ENCODE measurements at regions not wholly inside any gene's neighbourhood (a gene's known extent, or its start where the extent isn't known, plus 50 kb on each side); places are given as distances from the start of the nearest gene placed in this dataset.

DNA sequence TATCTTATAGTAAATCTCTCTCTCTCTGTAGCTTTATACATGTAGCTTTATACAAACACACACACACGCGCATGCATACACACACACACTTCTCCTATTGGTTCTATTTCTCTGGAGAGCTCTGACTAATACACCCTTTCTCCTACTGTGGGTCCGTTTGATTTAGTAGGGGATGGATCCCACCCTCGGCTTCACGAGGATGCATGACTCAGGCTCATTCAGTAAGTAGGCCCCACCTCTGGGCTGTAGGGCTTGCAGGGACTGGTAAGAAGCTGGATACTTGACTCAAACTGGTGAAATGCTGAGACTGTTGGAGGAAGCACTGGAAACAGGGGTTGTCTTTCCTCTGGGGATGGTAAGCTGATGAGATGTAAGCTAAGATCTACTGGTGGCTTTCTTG, 98.7 kb downstream of the SLC24A2 start:
- H3K4me3 ChIP-seq (ENCODE audit: low read depth, low read length), result no peak overlapping the region
- TF ChIP-seq MYC (IDR thresholded peaks at IDR 0.05; ENCODE audit: low read depth, low read length), result no peak
- TF ChIP-seq POLR2A (IDR thresholded peaks at IDR 0.05; ENCODE audit: extremely low read depth, insufficient read length), result no peak
- TF ChIP-seq, protein P1, sequence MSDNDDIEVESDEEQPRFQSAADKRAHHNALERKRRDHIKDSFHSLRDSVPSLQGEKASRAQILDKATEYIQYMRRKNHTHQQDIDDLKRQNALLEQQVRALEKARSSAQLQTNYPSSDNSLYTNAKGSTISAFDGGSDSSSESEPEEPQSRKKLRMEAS (IDR thresholded peaks at IDR 0.05; ENCODE audit: low read depth, low read length), result no peak
- TF ChIP-seq, protein P2, sequence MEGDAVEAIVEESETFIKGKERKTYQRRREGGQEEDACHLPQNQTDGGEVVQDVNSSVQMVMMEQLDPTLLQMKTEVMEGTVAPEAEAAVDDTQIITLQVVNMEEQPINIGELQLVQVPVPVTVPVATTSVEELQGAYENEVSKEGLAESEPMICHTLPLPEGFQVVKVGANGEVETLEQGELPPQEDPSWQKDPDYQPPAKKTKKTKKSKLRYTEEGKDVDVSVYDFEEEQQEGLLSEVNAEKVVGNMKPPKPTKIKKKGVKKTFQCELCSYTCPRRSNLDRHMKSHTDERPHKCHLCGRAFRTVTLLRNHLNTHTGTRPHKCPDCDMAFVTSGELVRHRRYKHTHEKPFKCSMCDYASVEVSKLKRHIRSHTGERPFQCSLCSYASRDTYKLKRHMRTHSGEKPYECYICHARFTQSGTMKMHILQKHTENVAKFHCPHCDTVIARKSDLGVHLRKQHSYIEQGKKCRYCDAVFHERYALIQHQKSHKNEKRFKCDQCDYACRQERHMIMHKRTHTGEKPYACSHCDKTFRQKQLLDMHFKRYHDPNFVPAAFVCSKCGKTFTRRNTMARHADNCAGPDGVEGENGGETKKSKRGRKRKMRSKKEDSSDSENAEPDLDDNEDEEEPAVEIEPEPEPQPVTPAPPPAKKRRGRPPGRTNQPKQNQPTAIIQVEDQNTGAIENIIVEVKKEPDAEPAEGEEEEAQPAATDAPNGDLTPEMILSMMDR (IDR thresholded peaks at IDR 0.05; ENCODE audit: low read depth, low read length), result no peak
- no peak for DNase-seq (ENCODE audit: low read depth)

DNA sequence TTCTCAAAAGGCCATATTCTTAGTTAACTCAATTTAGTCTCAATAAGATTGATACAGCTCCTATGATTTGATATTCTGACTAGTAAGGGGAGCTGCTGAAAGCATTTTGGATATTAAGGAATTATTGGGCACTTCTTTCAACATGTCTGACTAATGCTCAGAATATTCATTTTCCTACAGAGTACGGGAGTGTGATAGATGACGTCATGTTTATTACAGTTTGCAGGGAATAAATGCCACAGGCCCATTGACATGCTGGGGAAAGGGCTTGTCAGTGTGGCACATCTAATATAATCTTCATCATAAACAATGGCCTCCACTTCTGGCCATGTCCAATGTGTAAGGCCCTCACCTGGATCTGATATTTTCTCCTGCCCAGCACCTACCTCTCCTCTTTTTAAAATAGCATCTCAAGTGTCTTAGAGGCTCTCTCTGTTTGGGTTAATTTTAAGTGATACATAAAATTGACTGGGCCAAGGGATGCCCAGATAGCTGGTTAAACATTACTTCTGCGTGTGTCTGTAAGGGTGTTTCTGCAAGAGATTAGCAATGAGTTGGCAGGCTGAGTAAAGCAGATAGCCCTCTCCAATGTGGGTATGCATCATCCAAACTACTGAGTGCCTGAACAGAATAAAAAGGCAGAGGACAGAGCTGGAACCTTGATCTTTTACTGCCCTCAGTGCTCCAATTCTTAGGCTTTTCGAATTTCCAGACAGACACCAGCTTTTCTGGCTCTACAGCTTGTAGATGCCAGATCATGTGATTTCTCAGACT, 99.3 kb downstream of the SLC24A2 start:
- DNase-seq (ENCODE audit: low read depth), result no peak
- no peak overlapping the region for H3K4me3 ChIP-seq (ENCODE audit: low read depth, low read length)
- TF ChIP-seq POLR2A (IDR thresholded peaks at IDR 0.05; ENCODE audit: extremely low read depth, insufficient read length) (no peak), MYC (IDR thresholded peaks at IDR 0.05; ENCODE audit: low read depth, low read length) (no peak)
- TF ChIP-seq, protein P1 (IDR thresholded peaks at IDR 0.05; ENCODE audit: low read depth, low read length), result no peak
- TF ChIP-seq, protein P2 (IDR thresholded peaks at IDR 0.05; ENCODE audit: low read depth, low read length), result no peak

DNA sequence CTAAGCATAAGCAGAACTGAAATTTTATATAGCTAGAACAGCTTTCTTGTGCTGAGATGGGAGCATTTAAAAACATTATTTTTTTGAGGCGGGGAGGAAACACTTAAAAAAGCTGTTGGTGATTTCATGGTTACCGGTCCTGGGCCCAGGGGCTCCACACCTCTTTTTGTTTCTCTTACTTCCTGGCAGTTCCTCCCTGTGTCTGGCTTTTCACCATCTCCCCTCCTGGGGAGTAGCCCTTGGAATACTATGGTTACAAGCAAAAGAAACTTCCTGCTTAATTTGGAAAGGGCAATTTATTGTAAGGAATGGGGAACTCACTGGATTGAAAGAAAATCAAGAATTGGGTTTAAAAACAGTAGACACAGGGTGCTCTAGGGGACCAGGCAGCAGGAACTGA, 105.1 kb downstream of the SLC24A2 start:
- TF ChIP-seq MYC (IDR thresholded peaks at IDR 0.05; ENCODE audit: low read depth, low read length) (no peak), POLR2A (IDR thresholded peaks at IDR 0.05; ENCODE audit: extremely low read depth, insufficient read length) (no peak)
- TF ChIP-seq, protein P1 (IDR thresholded peaks at IDR 0.05; ENCODE audit: low read depth, low read length), result no peak
- TF ChIP-seq, protein P2 (IDR thresholded peaks at IDR 0.05; ENCODE audit: low read depth, low read length), result no peak

DNA sequence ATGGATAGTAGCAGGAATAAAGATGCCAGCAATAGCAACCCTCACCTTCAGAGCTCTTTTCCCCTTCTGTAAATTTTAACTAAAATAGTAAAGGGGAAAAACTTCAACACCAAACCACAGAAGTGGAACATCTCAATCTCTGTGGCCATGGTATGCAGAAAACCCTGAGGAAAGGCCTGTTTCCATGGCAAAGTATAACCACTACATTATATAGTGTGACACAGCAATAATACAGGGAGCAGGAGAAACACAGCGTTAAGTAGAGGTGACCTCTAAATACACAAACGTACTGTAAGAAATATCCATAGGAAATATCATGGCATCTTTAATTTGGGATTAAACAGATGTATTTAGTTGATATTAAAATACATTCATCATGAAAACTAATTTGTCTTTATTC, 106.4 kb downstream of the SLC24A2 start:
- H3K4me3 ChIP-seq (ENCODE audit: low read depth, low read length), result no peak overlapping the region
- DNase-seq (ENCODE audit: low read depth), result no peak
- TF ChIP-seq, protein P1 (IDR thresholded peaks at IDR 0.05; ENCODE audit: low read depth, low read length), result no peak
- TF ChIP-seq POLR2A (IDR thresholded peaks at IDR 0.05; ENCODE audit: extremely low read depth, insufficient read length) (no peak), MYC (IDR thresholded peaks at IDR 0.05; ENCODE audit: low read depth, low read length) (no peak)
- TF ChIP-seq, protein P2 (IDR thresholded peaks at IDR 0.05; ENCODE audit: low read depth, low read length), result no peak

More for the DNA sequence above, 105.1 kb downstream of the SLC24A2 start:
- no peak overlapping the region for H3K4me3 ChIP-seq (ENCODE audit: low read depth, low read length)
- no peak for DNase-seq (ENCODE audit: low read depth)

DNA sequence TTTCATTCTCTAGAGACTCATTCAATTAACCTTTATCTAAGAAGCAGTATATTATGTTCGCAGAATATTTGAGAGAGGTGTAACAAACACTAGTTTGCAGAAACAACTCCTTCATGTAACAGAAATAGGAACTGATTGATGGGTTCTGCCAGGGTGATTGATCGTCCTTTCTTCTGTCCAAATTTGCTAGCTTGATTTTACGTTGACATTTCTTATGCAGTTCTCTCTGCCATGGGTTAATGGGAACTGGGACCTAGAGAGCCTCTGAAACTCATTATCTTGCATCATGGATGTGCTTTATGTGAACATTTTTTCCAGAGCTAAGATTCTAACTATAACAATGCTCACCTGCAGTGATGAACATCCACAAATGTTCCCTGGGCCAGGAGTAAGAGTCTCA, 107.0 kb downstream of the SLC24A2 start:
- no peak overlapping the region for H3K4me3 ChIP-seq (ENCODE audit: low read depth, low read length)
- DNase-seq (ENCODE audit: low read depth), result no peak
- TF ChIP-seq POLR2A (IDR thresholded peaks at IDR 0.05; ENCODE audit: extremely low read depth, insufficient read length), result no peak
- TF ChIP-seq, protein P1 (IDR thresholded peaks at IDR 0.05; ENCODE audit: low read depth, low read length), result no peak
- no peak for TF ChIP-seq MYC (IDR thresholded peaks at IDR 0.05; ENCODE audit: low read depth, low read length)
- TF ChIP-seq, protein P2 (IDR thresholded peaks at IDR 0.05; ENCODE audit: low read depth, low read length), result no peak
